Choroid plexus epithelial cell (primary cell): ENCODE measurements at regions not wholly inside any gene's neighbourhood (a gene's known extent, or its start where the extent isn't known, plus 50 kb on each side); places are given as distances from the start of the nearest gene placed in this dataset.

Source experiments
- DNase-seq: peaks from one replicate; pipeline ENCODE4 v3.0.0-alpha.2; 2010; ENCODE audit warnings: low read depth
- H3K4me3 ChIP-seq: 2 replicates; pipeline ENCODE4 v1.5.1; 2011; ENCODE audit warnings: low read depth, mild to moderate bottlenecking, control low read depth, low read length, moderate library complexity
- TF ChIP-seq, protein P1 (sequence below): conservative IDR thresholded peaks from 2 replicates; pipeline ENCODE4 v1.5.1; 2011; ENCODE audit warnings: low read depth, mild to moderate bottlenecking, control low read depth, inconsistent platforms, low read length, moderate library complexity

DNA sequence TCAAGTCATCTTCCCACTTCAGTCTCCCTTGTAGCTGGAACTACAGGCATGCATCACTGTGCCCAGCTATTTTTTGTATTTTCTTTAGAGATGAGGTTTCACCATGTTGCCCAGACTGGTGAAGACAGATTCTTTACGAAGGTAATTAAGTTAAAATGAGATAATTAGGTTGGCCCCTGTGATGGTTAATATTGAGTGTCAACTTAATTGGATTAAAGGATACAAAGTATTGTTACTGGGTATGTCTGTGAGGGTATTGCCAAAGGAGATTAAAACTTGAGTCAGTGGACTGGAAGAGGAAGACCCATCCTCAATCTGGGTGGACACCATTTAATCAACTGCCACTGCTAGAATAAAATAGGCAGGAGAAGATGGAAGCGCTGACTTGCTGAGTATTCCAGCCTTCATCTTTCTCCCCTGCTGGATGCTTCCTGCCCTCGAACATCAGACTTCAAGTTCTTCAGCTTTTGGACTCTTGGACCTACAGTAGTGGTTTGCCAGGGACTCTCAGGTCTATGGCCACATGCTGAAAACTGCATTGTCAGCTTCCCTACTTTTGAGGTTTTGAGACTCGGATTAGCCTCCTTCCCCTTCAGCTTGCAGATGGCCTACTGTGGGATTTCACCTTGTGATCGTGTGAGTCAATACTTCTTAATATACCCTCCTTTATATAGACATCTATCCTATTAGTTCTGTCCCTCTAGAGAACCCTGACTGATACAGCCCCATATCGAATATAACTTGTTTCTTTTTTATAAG is 269.1 kb downstream of the TMX3 start:
- DNase-seq, result no peak
- TF ChIP-seq, protein P1, sequence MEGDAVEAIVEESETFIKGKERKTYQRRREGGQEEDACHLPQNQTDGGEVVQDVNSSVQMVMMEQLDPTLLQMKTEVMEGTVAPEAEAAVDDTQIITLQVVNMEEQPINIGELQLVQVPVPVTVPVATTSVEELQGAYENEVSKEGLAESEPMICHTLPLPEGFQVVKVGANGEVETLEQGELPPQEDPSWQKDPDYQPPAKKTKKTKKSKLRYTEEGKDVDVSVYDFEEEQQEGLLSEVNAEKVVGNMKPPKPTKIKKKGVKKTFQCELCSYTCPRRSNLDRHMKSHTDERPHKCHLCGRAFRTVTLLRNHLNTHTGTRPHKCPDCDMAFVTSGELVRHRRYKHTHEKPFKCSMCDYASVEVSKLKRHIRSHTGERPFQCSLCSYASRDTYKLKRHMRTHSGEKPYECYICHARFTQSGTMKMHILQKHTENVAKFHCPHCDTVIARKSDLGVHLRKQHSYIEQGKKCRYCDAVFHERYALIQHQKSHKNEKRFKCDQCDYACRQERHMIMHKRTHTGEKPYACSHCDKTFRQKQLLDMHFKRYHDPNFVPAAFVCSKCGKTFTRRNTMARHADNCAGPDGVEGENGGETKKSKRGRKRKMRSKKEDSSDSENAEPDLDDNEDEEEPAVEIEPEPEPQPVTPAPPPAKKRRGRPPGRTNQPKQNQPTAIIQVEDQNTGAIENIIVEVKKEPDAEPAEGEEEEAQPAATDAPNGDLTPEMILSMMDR, result no peak
- no peak overlapping the region for H3K4me3 ChIP-seq

DNA sequence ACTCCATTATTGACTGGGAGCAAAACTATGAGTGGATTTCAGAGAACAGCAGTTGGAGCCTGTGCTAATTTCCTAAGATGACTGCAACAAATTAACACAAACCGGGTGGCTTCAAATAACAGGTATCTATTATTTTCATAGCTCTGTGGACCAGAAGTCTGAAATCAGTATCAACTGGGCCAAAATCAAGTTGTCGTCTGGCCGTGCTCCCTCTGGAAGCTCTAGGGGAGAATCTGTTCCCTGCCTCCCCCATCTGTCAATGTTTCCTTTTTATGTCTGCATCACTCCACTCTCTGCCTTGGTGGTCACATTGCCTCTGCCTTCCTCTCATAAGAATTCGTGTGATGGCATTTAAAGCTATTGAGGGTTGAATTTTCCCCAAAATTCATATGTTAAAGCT is 269.8 kb downstream of the TMX3 start:
- H3K4me3 ChIP-seq, result no peak overlapping the region
- TF ChIP-seq, protein P1, result no peak
- DNase-seq, result no peak

DNA sequence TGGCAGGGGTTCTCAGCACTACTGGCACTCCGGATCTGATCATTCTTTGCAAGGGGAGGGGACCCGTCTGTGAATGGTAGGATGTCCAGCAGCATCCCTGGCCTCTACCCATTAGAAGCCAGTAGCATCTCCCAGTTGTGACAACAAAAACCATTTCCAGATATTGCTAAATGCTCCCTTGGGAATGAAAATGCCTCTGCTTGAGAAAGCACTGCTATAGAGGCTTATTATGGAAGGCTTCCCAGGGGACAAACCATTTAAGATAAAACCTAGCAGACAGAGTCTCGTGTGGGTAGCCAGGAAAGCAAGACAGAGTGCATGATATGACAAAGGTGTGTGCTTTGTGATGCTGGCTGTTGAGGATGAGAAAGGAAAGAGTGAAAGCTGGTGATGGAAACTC is 273.7 kb downstream of the TMX3 start:
- TF ChIP-seq, protein P1, result no peak
- no peak overlapping the region for H3K4me3 ChIP-seq
- DNase-seq, result no peak

DNA sequence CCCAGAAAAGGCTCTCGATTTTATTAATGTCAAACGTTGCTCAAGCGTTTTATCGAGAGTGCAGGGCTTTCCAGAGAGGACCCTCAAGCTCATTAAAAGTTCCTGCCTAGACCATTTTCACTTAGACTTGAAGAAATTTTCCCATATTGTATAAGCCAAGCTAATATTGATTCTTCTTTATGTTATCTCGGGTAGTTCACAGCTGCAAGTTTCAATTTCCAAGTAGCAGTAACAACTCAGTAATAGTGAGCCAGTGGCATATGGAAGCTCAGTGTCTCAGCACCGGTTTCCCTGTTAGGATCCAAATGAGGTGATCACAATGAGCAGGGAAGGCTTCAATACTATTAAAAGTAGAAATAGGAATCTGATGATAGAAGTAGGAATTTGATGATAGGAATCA is 274.5 kb downstream of the TMX3 start:
- H3K4me3 ChIP-seq, result no peak overlapping the region
- TF ChIP-seq, protein P1, result no peak
- DNase-seq, result no peak

DNA sequence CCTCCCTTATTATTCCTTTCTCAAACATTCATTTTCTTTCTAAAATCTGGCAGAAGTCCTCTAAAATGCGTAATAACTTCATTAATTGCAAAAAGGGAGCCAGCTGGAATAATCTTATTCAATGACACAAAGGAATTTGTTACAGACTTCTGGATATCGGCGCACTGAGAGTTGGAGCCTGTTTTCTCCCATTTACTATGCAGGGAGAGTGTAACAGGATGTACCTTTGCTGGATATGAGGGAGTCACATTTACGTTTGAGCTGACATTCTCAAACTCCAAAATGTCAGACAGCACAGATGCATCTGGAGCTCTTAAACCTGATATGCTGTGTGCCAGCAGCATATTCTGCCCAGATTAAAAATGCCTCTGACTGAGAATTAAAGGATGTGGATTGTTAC is 275.3 kb downstream of the TMX3 start:
- TF ChIP-seq, protein P1, result no peak
- no peak for DNase-seq
- no peak overlapping the region for H3K4me3 ChIP-seq

GRCh38 chr18:68438983-68439382 is 275.9 kb downstream of the TMX3 start:
- TF ChIP-seq, protein P1, result no peak
- no peak overlapping the region for H3K4me3 ChIP-seq
- DNase-seq, result peak; percentile 74

- TF ChIP-seq, protein P1, result no peak
- DNase-seq, result no peak
- no peak overlapping the region for H3K4me3 ChIP-seq
These were observed 276.4 kb downstream of the TMX3 start for GRCh38 chr18:68438536-68438935.
